AG09319 (cell line): ENCODE measurements at regions not wholly inside any gene's neighbourhood (a gene's known extent, or its start where the extent isn't known, plus 50 kb on each side); places are given as distances from the start of the nearest gene placed in this dataset.

Source experiments
- DNase-seq: peaks from one replicate; pipeline ENCODE4 v3.0.0-alpha.2; 2010; ENCODE audit warnings: low read depth; ENCODE audit errors: extremely low read depth
- TF ChIP-seq, protein P1 (sequence below): IDR thresholded peaks from 2 replicates; pipeline ENCODE4 v1.5.1; 2011; ENCODE audit warnings: low read depth, mild to moderate bottlenecking, inconsistent platforms, low read length, moderate library complexity

DNA sequence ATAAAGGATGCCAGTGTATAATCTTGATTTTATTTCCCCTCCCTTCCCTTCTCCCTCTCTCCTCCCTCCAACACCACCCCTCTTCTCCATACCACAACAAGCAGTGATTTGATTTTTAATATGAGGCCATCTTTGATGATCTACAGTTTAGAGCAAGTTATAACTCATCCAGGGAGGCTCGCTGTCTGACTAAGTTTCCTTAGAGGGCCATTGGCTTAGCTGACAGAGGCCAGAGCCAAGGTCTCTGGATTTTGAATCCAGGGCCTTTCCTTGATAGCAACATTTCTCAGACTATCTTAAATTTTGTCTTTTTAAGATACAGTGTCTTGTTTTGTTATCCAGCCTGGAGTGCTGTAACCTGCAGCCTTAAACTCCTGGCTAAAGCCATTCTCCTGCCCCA is 431.0 kb upstream of the USP24 start:
- DNase-seq = no peak
- TF ChIP-seq, protein P1, sequence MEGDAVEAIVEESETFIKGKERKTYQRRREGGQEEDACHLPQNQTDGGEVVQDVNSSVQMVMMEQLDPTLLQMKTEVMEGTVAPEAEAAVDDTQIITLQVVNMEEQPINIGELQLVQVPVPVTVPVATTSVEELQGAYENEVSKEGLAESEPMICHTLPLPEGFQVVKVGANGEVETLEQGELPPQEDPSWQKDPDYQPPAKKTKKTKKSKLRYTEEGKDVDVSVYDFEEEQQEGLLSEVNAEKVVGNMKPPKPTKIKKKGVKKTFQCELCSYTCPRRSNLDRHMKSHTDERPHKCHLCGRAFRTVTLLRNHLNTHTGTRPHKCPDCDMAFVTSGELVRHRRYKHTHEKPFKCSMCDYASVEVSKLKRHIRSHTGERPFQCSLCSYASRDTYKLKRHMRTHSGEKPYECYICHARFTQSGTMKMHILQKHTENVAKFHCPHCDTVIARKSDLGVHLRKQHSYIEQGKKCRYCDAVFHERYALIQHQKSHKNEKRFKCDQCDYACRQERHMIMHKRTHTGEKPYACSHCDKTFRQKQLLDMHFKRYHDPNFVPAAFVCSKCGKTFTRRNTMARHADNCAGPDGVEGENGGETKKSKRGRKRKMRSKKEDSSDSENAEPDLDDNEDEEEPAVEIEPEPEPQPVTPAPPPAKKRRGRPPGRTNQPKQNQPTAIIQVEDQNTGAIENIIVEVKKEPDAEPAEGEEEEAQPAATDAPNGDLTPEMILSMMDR = no peak

DNA sequence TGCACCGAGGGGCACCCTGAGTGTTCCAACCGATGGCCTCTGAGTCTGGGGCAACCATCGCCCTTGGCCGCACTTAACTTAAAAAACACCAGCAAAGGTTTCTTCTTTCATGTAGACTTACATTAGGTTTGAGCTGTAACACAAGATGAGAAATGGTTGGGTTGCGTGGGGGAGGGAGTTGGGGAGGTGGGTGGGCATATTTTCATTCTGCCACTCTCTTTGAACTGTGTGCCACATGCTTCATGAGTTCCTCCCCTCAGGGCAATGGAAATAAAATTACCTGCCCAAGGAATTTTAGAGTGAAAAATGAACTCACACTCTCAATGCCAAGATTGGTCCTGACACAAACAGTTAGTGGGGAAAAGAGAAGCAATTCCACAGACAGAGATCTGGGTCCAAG is 430.1 kb upstream of the USP24 start:
- TF ChIP-seq, protein P1 = no peak

DNA sequence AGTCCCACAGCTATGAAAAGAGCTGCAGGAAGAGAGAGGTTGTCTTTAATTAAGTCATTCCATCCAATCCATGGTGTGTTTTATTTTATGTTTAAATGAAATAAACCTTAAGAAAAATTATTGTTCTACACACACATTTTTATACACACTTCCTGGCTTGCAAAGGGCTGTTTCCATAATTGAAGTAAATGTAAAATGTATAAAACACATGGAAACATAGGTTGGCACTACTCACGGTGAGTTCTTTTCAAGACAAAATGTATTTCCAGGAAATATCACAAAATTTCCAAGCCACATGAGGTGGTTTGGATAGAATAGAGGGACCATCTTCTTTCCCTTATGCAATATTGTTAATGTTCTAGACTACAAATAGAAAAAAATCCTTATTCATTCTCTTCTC is 426.8 kb upstream of the USP24 start:
- no peak for DNase-seq
- TF ChIP-seq, protein P1 = no peak

More for the DNA sequence above, 430.1 kb upstream of the USP24 start:
- no peak for DNase-seq

DNA sequence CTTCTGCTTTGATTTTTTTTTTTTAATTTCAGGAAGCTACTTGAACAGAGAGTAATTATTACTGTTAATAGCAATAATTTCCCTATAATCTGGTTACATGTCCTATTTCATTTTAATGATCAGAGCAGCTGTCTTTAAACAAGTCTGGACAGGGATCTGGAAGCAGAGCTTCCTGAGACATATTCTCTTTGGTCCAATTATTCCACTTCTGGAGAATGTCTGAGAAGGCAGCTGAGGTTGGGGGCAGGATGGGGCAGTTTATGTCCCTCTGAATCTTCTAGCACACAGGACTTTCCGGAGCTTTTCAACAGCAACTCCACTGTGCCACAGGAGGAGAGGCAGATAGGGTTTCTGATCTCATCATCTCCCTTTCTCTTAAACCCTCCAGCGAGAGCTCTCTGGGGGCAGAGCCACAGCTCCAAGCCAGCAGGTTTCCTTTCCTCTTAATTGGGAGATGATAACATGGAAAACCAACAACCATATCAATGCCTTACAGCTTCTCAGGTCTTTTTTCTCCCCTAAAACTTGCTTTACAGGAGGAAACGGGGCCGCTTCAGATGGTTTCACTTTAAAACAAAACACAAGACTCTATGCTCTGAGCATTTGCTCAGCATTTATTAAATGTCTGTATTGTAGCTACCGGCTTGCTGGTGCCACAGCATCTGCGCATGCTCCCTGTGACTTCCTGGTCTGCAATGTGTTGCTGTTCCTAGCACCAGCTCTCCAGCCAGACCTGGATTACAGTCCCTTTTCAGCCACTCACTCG is 425.7 kb upstream of the USP24 start:
- TF ChIP-seq, protein P1 = no peak
- DNase-seq = no peak

DNA sequence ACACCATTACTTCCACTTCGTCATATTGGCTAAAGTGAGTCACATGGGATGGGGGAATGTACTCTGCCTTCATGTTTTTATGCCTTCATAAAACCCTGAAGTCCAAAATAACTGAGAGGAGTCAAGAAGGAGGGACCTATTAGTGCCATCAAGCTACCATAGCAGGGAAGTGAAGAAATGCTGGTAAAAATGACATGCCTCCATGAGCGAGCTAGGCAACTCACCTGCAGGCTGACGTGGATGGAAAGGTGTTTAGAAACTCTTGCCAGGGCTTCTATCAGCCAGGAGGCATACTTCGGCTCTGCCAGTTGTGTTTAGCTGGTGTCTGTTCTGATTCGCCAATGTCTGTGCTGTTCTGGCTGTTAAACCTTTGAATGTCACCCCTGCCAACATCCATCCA is 424.4 kb upstream of the USP24 start:
- TF ChIP-seq, protein P1 = no peak
- no peak for DNase-seq

DNA sequence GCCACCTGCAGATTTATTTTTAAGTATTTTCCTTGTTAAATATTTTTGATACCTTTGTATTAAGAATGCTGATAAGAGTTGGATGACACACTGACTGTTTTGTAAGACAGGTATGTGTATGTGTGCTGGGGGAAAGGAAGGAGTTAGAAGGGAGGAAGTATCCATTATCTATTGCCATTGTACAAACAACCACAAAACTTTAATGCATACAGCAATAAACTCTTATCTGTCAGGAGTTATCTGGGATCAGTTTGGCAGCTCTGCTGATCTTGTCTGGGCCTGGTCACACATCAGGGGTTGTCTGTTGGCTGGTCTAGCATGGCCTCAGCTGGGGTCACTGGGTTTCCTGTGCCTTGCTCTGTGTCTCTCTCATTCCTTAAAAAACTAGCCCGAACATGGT is 423.9 kb upstream of the USP24 start:
- TF ChIP-seq, protein P1 = no peak

DNA sequence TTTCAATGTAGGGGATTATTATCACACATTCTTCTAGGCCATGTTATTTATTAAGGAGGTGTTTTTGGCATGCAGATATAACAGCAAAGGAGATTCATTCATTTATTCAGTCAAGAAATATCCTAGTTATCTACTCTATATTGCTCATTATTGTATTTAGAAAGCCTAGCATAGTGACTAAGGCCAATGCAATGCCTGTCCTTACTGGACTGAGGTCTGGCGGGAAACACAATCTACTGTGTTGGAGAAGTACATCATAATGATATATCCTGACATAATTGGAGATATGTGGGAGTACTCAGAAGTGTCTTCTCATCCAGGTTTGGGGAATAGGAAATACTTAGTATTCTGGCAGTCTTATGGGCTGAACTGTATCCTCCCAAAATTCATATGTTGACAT is 421.5 kb upstream of the USP24 start:
- TF ChIP-seq, protein P1 = no peak
- DNase-seq = no peak

More for the DNA sequence above, 423.9 kb upstream of the USP24 start:
- DNase-seq = no peak
